AG04450 (cell line): ENCODE measurements at regions not wholly inside any gene's neighbourhood (a gene's known extent, or its start where the extent isn't known, plus 50 kb on each side); places are given as distances from the start of the nearest gene placed in this dataset.
"Not testable (repeated sequence)": the region's sequence is repeated elsewhere in the genome, so short reads cannot be mapped to it uniquely, and the experiment has no call there.

ENCODE experiments used
- CTCF ChIA-PET: fragments of 300-600, 350-600 bp; formaldehyde crosslinking; extraction: SDS; loops from one replicate; lab custom pipeline; 2022; ENCODE audit warnings: antibody characterized with exemption, inconsistent platforms; lab: Charles Lee
- POLR2A ChIA-PET: fragments of 350-600 bp; formaldehyde crosslinking; extraction: SDS; loops from one replicate; lab custom pipeline; 2021; ENCODE audit warnings: antibody characterized with exemption, inconsistent platforms; lab: Yijun Ruan, JAX
- DNase-seq: peaks from one replicate; pipeline ENCODE4 v3.0.0-alpha.2; 2011; ENCODE audit warnings: low read depth, low spot score
- H3K27ac ChIP-seq: one replicate; pipeline ENCODE4 v1.5.1; 2012; ENCODE audit warnings: low read depth, low read length, control low read depth
- H3K27me3 ChIP-seq: one replicate; pipeline ENCODE4 v1.6.0; 2012; ENCODE audit warnings: low read length; ENCODE audit not compliant: control insufficient read depth, insufficient read depth
- H3K4me3 ChIP-seq: 2 replicates; pipeline ENCODE4 v1.5.1; 2011; ENCODE audit warnings: mild to moderate bottlenecking, low read depth, low read length, control low read depth
- H3K9me3 ChIP-seq: 2 replicates; pipeline ENCODE4 v1.5.1; 2012; ENCODE audit warnings: low read length; ENCODE audit not compliant: control insufficient read depth, insufficient read depth
- CTCF ChIP-seq: IDR thresholded peaks from 2 replicates; pipeline ENCODE4 v1.5.1; 2011; ENCODE audit warnings: low read depth, low read length, control low read depth, inconsistent platforms

GRCh38 chr14:106714446-106715428 is 1188.4 kb downstream of the TMEM121 start:
- H3K4me3 ChIP-seq, H3K27ac ChIP-seq, CTCF ChIA-PET, H3K9me3 ChIP-seq, DNase-seq, POLR2A ChIA-PET, H3K27me3 ChIP-seq: not testable (repeated sequence)

- H3K27me3 ChIP-seq, H3K4me3 ChIP-seq, DNase-seq, CTCF ChIA-PET, H3K27ac ChIP-seq, POLR2A ChIA-PET, H3K9me3 ChIP-seq: not testable (repeated sequence)
Measured at GRCh38 chr14:106717544-106717943, 1191.2 kb downstream of the TMEM121 start.

GRCh38 chr14:106719880-106720279 is 1193.5 kb downstream of the TMEM121 start:
- H3K27me3 ChIP-seq, H3K4me3 ChIP-seq, POLR2A ChIA-PET, CTCF ChIA-PET, H3K9me3 ChIP-seq, H3K27ac ChIP-seq, DNase-seq: not testable (repeated sequence)

- H3K4me3 ChIP-seq, H3K27ac ChIP-seq, DNase-seq, H3K27me3 ChIP-seq, CTCF ChIA-PET, POLR2A ChIA-PET, H3K9me3 ChIP-seq: not testable (repeated sequence)
Measured at GRCh38 chr14:106721926-106722325, 1195.5 kb downstream of the TMEM121 start.

- H3K27me3 ChIP-seq, CTCF ChIA-PET, POLR2A ChIA-PET: not testable (repeated sequence)
Measured at GRCh38 chr14:106722813-106723687, 1196.7 kb downstream of the TMEM121 start.

GRCh38 chr14:106727962-106728361 is 1201.6 kb downstream of the TMEM121 start:
- H3K27me3 ChIP-seq, CTCF ChIA-PET, POLR2A ChIA-PET, H3K4me3 ChIP-seq, H3K27ac ChIP-seq, DNase-seq: not testable (repeated sequence)
- peaks cover 12% of the 10 kb centered on the region for H3K9me3 ChIP-seq

More at GRCh38 chr14:106722813-106723687, 1196.7 kb downstream of the TMEM121 start:
- not testable (repeated sequence) for H3K9me3 ChIP-seq, H3K27ac ChIP-seq, DNase-seq, H3K4me3 ChIP-seq

- CTCF ChIA-PET = no interaction called here
- no peak overlapping the region for H3K27ac ChIP-seq
- H3K4me3 ChIP-seq = no peak overlapping the region
- no peak for TF ChIP-seq CTCF
- H3K9me3 ChIP-seq = peaks cover 11% of the 10 kb centered on the region
- H3K27me3 ChIP-seq = no peaks in the 10 kb centered on the region
- DNase-seq = no peak
- POLR2A ChIA-PET = no interaction called here
Measured at GRCh38 chr14:106728611-106729010, 1202.2 kb downstream of the TMEM121 start.
